Colonic mucosa (tissue), 4 donors: ENCODE measurements at regions not wholly inside any gene's neighbourhood (a gene's known extent, or its start where the extent isn't known, plus 50 kb on each side); places are given as distances from the start of the nearest gene placed in this dataset.

Experiments
- DNase-seq: peaks from one replicate; pipeline ENCODE4 v3.0.0-alpha.2; 2020
- H3K27ac ChIP-seq: fragments of 200-600 bp; one replicate; pipeline ENCODE4 v1.8.0; 2021
- H3K27me3 ChIP-seq: fragments of 200-600 bp; one replicate; pipeline ENCODE4 v1.8.0; 2021
- H3K36me3 ChIP-seq: fragments of 200-600 bp; one replicate; pipeline ENCODE4 v1.8.0; 2021
- H3K4me1 ChIP-seq: fragments of 200-600 bp; one replicate; pipeline ENCODE4 v1.8.0; 2021; ENCODE audit warnings: mild to moderate bottlenecking
- H3K4me3 ChIP-seq: fragments of 200-600 bp; one replicate; pipeline ENCODE4 v1.8.0; 2021
- H3K9ac ChIP-seq, 2 donors: one replicate each; pipeline ENCODE4 v1.7.0; 2013; ENCODE audit warnings: control low read depth in 2 of 2, low read depth in 2 of 2, low read length in 2 of 2
- H3K9me3 ChIP-seq: fragments of 200-600 bp; one replicate; pipeline ENCODE4 v1.8.0; 2021
- CTCF ChIP-seq: fragments of 200-600 bp; IDR thresholded peaks from one replicate; pipeline ENCODE4 v1.8.0; 2022; ENCODE audit warnings: antibody characterized with exemption, mild to moderate bottlenecking
- intact Hi-C: fragments of 100-400 bp; cut with DNase I; formaldehyde crosslinking; loops from one replicate; pipeline ENCODE4 v1.14.1; 2022
- donor health status: healthy.
- donor health status: DM: no; HTN: no; CAD: no.
- donor health status: DM: no; HTN: no; CAD: no.

DNA sequence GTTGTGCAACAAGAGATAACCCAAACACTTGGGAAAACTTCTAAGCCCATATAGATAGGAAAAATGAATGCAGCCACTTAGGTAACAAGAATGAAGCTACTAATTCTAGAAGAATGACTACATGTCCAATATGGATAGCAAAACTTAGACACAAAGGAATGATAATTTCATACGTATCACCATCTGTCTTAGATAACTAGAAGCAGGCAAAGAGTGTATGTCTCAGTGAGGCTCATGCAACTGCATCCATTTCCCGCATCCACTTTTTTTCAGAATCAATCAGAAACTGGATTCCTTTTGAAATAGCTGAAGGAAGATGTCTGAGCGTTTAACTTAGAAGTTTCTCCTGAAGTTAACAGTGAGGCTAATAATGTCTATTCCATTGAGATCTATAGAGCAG, 408.7 kb upstream of the PITX2 start:
- Histone ChIP-seq H3K9me3 (no peaks in the 10 kb centered on the region), H3K27ac (no peak overlapping the region), H3K27me3 (no peaks in the 10 kb centered on the region), H3K4me3 (no peak overlapping the region), H3K4me1 (no peaks in the 10 kb centered on the region), H3K9ac (no peak overlapping the region), H3K36me3 (no peaks in the 10 kb centered on the region)
- intact Hi-C loops = no loop called here
- TF ChIP-seq CTCF = no peak
- no peak for DNase-seq

- Histone ChIP-seq H3K36me3 (no peaks in the 10 kb centered on the region), H3K27me3 (no peaks in the 10 kb centered on the region), H3K4me3 (no peak overlapping the region), H3K4me1 (no peaks in the 10 kb centered on the region), H3K9me3 (no peaks in the 10 kb centered on the region), H3K27ac (no peak overlapping the region), H3K9ac (no peak overlapping the region)
- DNase-seq = no peak
- TF ChIP-seq CTCF = no peak
- intact Hi-C loops = no loop called here
Measured at GRCh38 chr4:111037591-111038360, 414.9 kb upstream of the PITX2 start.

DNA sequence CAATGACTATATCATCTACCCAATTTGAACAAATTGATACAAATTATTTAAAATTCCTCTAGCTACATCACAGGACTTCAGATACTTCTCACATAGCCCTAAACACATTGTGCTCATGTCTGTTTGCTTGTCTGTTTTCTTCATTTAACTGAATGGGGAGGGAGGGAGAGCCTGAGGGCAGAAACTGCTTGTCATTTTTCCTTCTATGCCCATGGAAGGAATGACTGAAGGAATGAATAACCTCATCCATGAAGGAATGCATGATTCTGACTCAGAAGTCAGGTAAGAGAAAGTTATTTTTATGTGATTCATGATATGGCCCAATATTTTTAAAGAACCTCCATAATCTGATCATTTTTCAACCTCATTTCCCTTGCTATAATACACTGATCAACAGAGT, 418.0 kb upstream of the PITX2 start:
- H3K9ac ChIP-seq = no peak overlapping the region
- TF ChIP-seq CTCF = no peak
- H3K27me3 ChIP-seq = no peaks in the 10 kb centered on the region
- H3K4me3 ChIP-seq = no peak overlapping the region
- no peak overlapping the region for H3K27ac ChIP-seq
- no peaks in the 10 kb centered on the region for H3K36me3 ChIP-seq
- DNase-seq = no peak
- H3K9me3 ChIP-seq = no peaks in the 10 kb centered on the region
- intact Hi-C loops = no loop called here
- no peaks in the 10 kb centered on the region for H3K4me1 ChIP-seq

DNA sequence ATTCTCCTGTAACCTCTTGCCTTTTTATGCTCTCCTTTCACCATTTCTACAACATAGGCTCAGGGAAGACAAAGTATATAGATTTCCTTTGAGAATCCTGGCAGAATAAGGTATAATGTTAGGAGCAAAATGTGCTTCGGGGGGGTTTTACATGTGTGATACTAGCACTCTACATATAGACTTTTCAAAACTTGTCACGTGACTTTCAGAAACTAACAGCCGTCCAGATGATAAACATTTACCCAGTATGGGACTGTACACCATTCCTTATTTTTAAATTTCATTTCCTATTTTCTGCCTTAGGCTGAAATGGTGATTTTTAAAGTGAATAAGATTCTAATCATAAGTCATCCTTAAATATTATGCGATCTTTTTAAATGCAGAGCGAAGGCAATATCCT, 420.4 kb upstream of the PITX2 start:
- no peaks in the 10 kb centered on the region for H3K9me3 ChIP-seq
- no peak overlapping the region for H3K9ac ChIP-seq
- DNase-seq = no peak
- intact Hi-C loops = no loop called here
- no peaks in the 10 kb centered on the region for H3K27me3 ChIP-seq
- H3K4me1 ChIP-seq = no peaks in the 10 kb centered on the region
- H3K27ac ChIP-seq = no peak overlapping the region
- H3K36me3 ChIP-seq = no peaks in the 10 kb centered on the region
- no peak for TF ChIP-seq CTCF
- H3K4me3 ChIP-seq = no peak overlapping the region

DNA sequence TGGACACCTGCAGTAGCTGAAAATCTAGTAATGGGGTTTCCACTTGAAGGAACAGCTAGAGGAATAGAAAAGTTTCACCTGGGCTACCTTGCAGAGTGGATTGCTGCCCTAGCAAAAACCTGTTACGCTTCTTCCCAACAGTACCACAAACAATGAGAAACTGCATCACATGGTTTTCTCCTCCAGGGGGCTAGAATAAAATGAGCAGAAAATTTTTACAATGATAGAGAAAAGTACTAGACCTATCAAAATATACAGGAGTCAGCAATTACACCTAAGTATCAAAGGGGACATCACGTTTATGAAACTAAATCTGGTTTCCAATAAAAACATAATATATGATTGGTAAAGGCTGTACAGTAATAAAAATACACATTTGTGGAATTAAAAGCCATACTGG, 423.1 kb upstream of the PITX2 start:
- Histone ChIP-seq H3K27me3 (no peaks in the 10 kb centered on the region), H3K9ac (no peak overlapping the region), H3K4me1 (no peaks in the 10 kb centered on the region), H3K9me3 (no peaks in the 10 kb centered on the region), H3K4me3 (no peak overlapping the region), H3K27ac (no peak overlapping the region), H3K36me3 (no peaks in the 10 kb centered on the region)
- intact Hi-C loops = no loop called here
- no peak for TF ChIP-seq CTCF
- no peak for DNase-seq
